Caco-2 (cell line): ENCODE measurements at regions not wholly inside any gene's neighbourhood (a gene's known extent, or its start where the extent isn't known, plus 50 kb on each side); places are given as distances from the start of the nearest gene placed in this dataset.
A peak's percentile ranks its signal among the peaks of the same experiment; 100 is the strongest.

Experiments
- BruUV-seq: library from RNA; stranded (reverse); fragments of 400-500 nt; replicated peaks from 2 replicates; lab custom pipeline; 2021; lab: Mats Ljungman, UMichigan
- CTCF ChIA-PET: fragments of 300-600 bp; sonication (Branson Sonifier 250); formaldehyde crosslinking; loops from one replicate; lab custom pipeline; 2022; ENCODE audit warnings: antibody characterized with exemption; lab: Charles Lee
- POLR2A ChIA-PET: fragments of 300-600 bp; sonication (Branson Sonifier 250); formaldehyde crosslinking; loops from one replicate; lab custom pipeline; 2022; ENCODE audit warnings: antibody characterized with exemption; lab: Charles Lee
- DNase-seq, 2 experiments: peaks; one replicate each; pipeline versions ENCODE4 v3.0.0 to v3.0.0-alpha.2; 2020 to 2022
- H3K27me3 ChIP-seq: replicated peaks from 2 replicates; pipeline ENCODE4 v1.6.0; 2011; ENCODE audit warnings: low read length; ENCODE audit not compliant: control insufficient read depth, insufficient read depth
- H3K36me3 ChIP-seq: 2 replicates; pipeline ENCODE4 v1.5.1; 2011; ENCODE audit warnings: low read length; ENCODE audit not compliant: control insufficient read depth, insufficient read depth
- H3K4me1 ChIP-seq: fragments of 250-450 bp; sonication (Bioruptor Pico); 2 replicates; pipeline ENCODE4 v1.5.1; 2020; ENCODE audit warnings: mild to moderate bottlenecking
- H3K4me3 ChIP-seq: 2 replicates; pipeline ENCODE4 v1.5.1; 2011; ENCODE audit warnings: low read depth, mild to moderate bottlenecking, control low read depth, low read length
- H3K9me3 ChIP-seq: fragments of 250-450 bp; sonication (Bioruptor Pico); 2 replicates; pipeline ENCODE4 v1.5.1; 2020; ENCODE audit warnings: mild to moderate bottlenecking, moderate library complexity
- H3K27ac Mint-ChIP-seq: one replicate; pipeline ENCODE4 v1.8.0; 2022; ENCODE audit warnings: mixed read lengths; ENCODE audit not compliant: unreplicated experiment
- H3K27me3 Mint-ChIP-seq: one replicate; pipeline ENCODE4 v1.8.0; 2022; ENCODE audit warnings: mixed read lengths; ENCODE audit not compliant: insufficient read depth, unreplicated experiment
- H3K36me3 Mint-ChIP-seq: one replicate; pipeline ENCODE4 v1.8.0; 2022; ENCODE audit warnings: mild to moderate bottlenecking, mixed read lengths; ENCODE audit not compliant: insufficient read depth, unreplicated experiment
- H3K4me1 Mint-ChIP-seq: one replicate; pipeline ENCODE4 v1.8.0; 2022; ENCODE audit warnings: low read depth, mixed read lengths; ENCODE audit not compliant: unreplicated experiment
- H3K4me3 Mint-ChIP-seq: one replicate; pipeline ENCODE4 v1.8.0; 2022; ENCODE audit warnings: mild to moderate bottlenecking, moderate library complexity, mixed read lengths; ENCODE audit not compliant: unreplicated experiment
- H3K9me3 Mint-ChIP-seq: one replicate; pipeline ENCODE4 v1.8.0; 2022; ENCODE audit warnings: mixed read lengths; ENCODE audit not compliant: unreplicated experiment
- intact Hi-C: fragments of 100-400 bp; cut with micrococcal nuclease; formaldehyde crosslinking; loops from one replicate; pipeline ENCODE4 v1.10.0; 2022; ENCODE audit not compliant: unreplicated experiment
- TF ChIP-seq, protein P1 (sequence below), 2 experiments: fragments of 200-600 bp in 1 of 2; IDR thresholded peaks; 1 replicate in 1 of 2; 2 replicates in 1 of 2; pipeline versions ENCODE4 v1.5.1 to v1.8.0; 2011 to 2022; ENCODE audit warnings: antibody characterized with exemption in 1 of 2, control low read depth in 1 of 2, inconsistent platforms in 1 of 2, low read depth in 1 of 2, low read length in 1 of 2, mild to moderate bottlenecking in 1 of 2, moderate library complexity in 1 of 2; ENCODE audit not compliant: insufficient read depth in 1 of 2, severe bottlenecking in 1 of 2, unreplicated experiment in 1 of 2

DNA sequence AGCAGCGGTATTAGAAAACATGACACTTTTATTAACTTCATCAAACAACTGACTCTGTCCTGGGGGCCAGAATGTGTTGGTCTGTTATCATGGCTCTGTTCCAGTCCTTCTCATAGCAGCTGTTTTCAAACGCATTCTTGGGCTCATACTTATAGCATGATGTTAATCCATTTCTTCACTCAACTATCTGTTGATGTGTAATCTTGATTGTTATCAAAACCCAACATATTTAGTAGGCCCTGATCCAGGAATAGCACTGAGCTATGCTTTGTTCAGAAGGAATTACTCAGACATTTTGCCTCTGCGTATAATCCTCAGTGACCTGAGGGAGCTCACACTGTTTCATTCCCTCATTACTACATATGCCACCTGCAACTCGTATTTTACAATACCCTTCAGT lies 315.9 kb downstream of the BMP4 start:
- intact Hi-C loops: no loop called here
- POLR2A ChIA-PET: no interaction called here
- CTCF ChIA-PET: no interaction called here
- H3K4me3 ChIP-seq: no peak overlapping the region
- peaks cover 6% of the 10 kb centered on the region for H3K4me1 ChIP-seq
- H3K36me3 ChIP-seq: no peaks in the 10 kb centered on the region
- Mint-ChIP-seq H3K27ac (no peak overlapping the region), H3K27me3 (no peaks in the 10 kb centered on the region), H3K4me1 (peaks cover 4% of the 10 kb centered on the region), H3K36me3 (no peaks in the 10 kb centered on the region), H3K9me3 (peaks cover 35% of the 10 kb centered on the region), H3K4me3 (no peak overlapping the region)
- DNase-seq: no peak
- no peaks in the 10 kb centered on the region for H3K27me3 ChIP-seq
- H3K9me3 ChIP-seq: peaks cover 7% of the 10 kb centered on the region
- no TSS peak for BruUV-seq
- TF ChIP-seq, protein P1, sequence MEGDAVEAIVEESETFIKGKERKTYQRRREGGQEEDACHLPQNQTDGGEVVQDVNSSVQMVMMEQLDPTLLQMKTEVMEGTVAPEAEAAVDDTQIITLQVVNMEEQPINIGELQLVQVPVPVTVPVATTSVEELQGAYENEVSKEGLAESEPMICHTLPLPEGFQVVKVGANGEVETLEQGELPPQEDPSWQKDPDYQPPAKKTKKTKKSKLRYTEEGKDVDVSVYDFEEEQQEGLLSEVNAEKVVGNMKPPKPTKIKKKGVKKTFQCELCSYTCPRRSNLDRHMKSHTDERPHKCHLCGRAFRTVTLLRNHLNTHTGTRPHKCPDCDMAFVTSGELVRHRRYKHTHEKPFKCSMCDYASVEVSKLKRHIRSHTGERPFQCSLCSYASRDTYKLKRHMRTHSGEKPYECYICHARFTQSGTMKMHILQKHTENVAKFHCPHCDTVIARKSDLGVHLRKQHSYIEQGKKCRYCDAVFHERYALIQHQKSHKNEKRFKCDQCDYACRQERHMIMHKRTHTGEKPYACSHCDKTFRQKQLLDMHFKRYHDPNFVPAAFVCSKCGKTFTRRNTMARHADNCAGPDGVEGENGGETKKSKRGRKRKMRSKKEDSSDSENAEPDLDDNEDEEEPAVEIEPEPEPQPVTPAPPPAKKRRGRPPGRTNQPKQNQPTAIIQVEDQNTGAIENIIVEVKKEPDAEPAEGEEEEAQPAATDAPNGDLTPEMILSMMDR (IDR thresholded peaks at IDR 0.05; ENCODE audit: insufficient read depth in 1 of 2, low read depth in 1 of 2, low read length in 1 of 2, severe bottlenecking in 1 of 2, unreplicated experiment in 1 of 2): no peak

DNA sequence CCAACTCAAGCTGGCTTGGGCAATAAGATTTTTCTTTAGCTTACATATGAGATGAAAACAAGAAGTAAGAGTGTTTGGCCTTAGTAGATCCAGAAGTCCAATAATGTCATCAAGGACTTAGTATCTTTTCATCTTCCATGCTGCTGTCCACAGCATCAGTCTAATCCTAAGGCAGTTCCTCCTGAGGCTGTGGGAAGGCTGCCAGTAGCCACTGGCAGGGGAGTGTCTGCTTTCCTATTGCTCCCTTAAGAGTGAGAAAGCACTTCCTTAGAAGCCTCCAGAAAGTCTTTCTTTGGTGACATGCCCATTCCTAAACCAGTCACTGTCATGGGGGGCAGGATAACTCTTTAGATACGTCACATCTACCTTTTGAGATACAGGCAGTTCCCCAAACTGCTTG lies 317.7 kb downstream of the BMP4 start:
- H3K4me3 Mint-ChIP-seq: no peak overlapping the region
- intact Hi-C loops: no loop called here
- ChIA-PET POLR2A (no interaction called here), CTCF (no interaction called here)
- no peaks in the 10 kb centered on the region for H3K27me3 Mint-ChIP-seq
- H3K9me3 ChIP-seq: peaks cover 7% of the 10 kb centered on the region; the same call in 1 of the 2 replicates
- H3K27me3 ChIP-seq: no peaks in the 10 kb centered on the region
- TF ChIP-seq, protein P1 (IDR thresholded peaks at IDR 0.05; ENCODE audit: insufficient read depth in 1 of 2, low read depth in 1 of 2, low read length in 1 of 2, severe bottlenecking in 1 of 2, unreplicated experiment in 1 of 2): no peak
- peaks cover 14% of the 10 kb centered on the region for H3K4me1 Mint-ChIP-seq
- no peaks in the 10 kb centered on the region for H3K36me3 ChIP-seq
- no TSS peak for BruUV-seq
- peaks cover 31% of the 10 kb centered on the region for H3K9me3 Mint-ChIP-seq
- H3K4me1 ChIP-seq: peaks cover 19% of the 10 kb centered on the region
- no peak for DNase-seq
- H3K4me3 ChIP-seq: no peak overlapping the region
- no peak overlapping the region for H3K27ac Mint-ChIP-seq
- H3K36me3 Mint-ChIP-seq: no peaks in the 10 kb centered on the region

DNA sequence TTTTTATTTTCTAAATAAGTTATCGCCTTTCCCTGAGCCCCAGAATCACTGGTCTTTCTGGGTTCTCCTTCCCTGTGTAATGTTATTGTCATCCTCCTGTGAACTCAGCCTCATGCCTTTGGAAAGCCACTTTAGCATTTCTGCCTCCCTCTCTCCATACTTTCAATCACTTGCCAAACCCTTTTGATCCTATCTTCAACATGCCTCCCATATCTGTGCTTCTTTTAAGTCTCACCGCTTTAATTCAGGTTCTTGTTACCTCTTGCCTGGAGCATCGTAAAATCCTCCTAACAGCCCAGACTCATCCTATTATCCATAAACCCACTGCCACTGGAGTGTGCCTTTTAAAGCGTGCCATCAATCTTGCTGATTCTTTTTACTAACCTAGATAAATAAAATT lies 321.8 kb downstream of the BMP4 start:
- no peaks in the 10 kb centered on the region for H3K9me3 ChIP-seq
- intact Hi-C loops: no loop called here
- Mint-ChIP-seq H3K27me3 (no peaks in the 10 kb centered on the region), H3K9me3 (peaks cover 10% of the 10 kb centered on the region), H3K4me3 (no peak overlapping the region), H3K4me1 (peaks cover 14% of the 10 kb centered on the region), H3K27ac (peak overlapping the region; percentile 2), H3K36me3 (no peaks in the 10 kb centered on the region)
- DNase-seq: peak in 1 of 2 experiments; percentile 27
- TF ChIP-seq, protein P1 (IDR thresholded peaks at IDR 0.05; ENCODE audit: insufficient read depth in 1 of 2, low read depth in 1 of 2, low read length in 1 of 2, severe bottlenecking in 1 of 2, unreplicated experiment in 1 of 2): no peak
- no peaks in the 10 kb centered on the region for H3K36me3 ChIP-seq
- peaks cover 19% of the 10 kb centered on the region for H3K4me1 ChIP-seq
- ChIA-PET POLR2A (no interaction called here), CTCF (no interaction called here)
- no peaks in the 10 kb centered on the region for H3K27me3 ChIP-seq
- no TSS peak for BruUV-seq
- no peak overlapping the region for H3K4me3 ChIP-seq
